H1 (cell line): ENCODE measurements at regions not wholly inside any gene's neighbourhood (a gene's known extent, or its start where the extent isn't known, plus 50 kb on each side); places are given as distances from the start of the nearest gene placed in this dataset.

Experiments used
- CTCF ChIA-PET: fragments of 300-600 bp; sonication (Branson Sonifier 250); formaldehyde crosslinking; loops from one replicate; lab custom pipeline; 2021; ENCODE audit not compliant: partially characterized antibody; lab: Charles Lee
- POLR2A ChIA-PET: fragments of 300-600 bp; sonication (Branson Sonifier 250); formaldehyde crosslinking; loops from one replicate; lab custom pipeline; 2021; ENCODE audit warnings: inconsistent platforms; ENCODE audit not compliant: partially characterized antibody; lab: Charles Lee
- DNase-seq, 2 experiments: peaks; one replicate each; pipeline versions ENCODE4 v3.0.0 to v3.0.0-alpha.2; 2010 to 2022; ENCODE audit warnings: low spot score in 2 of 2, low read depth in 1 of 2, mixed read lengths in 1 of 2
- FAIRE-seq: peaks from 2 replicates; lab custom pipeline; 2011; peaks lifted over from hg19 to GRCh38; lab: Jason Lieb, UNC
- H2AFZ ChIP-seq: 2 replicates; pipeline ENCODE4 v1.8.1; 2012; ENCODE audit warnings: low read length, inconsistent platforms
- H2AK5ac ChIP-seq: 2 replicates; pipeline ENCODE4 v1.6.1; 2013; ENCODE audit warnings: low read depth, low read length
- H2BK120ac ChIP-seq: replicated peaks from 2 replicates; pipeline ENCODE3; 2013; ENCODE audit warnings: low read depth, low read length, inconsistent platforms
- H2BK12ac ChIP-seq: 2 replicates; pipeline ENCODE4 v1.6.1; 2013; ENCODE audit warnings: low read depth, low read length
- H2BK15ac ChIP-seq: 2 replicates; pipeline ENCODE4 v1.6.1; 2013; ENCODE audit warnings: low read length
- H2BK20ac ChIP-seq: 2 replicates; pipeline ENCODE4 v1.6.1; 2013; ENCODE audit warnings: low read length
- H2BK5ac ChIP-seq: 2 replicates; pipeline ENCODE4 v1.6.1; 2013; ENCODE audit warnings: low read depth, low read length
- H3K14ac ChIP-seq: 2 replicates; pipeline ENCODE4 v1.6.1; 2013; ENCODE audit warnings: inconsistent platforms; ENCODE audit not compliant: insufficient read length
- H3K18ac ChIP-seq: 2 replicates; pipeline ENCODE4 v1.6.1; 2013; ENCODE audit warnings: low read length; ENCODE audit errors: extremely low read depth
- H3K23ac ChIP-seq: 2 replicates; pipeline ENCODE4 v1.6.1; 2013; ENCODE audit warnings: inconsistent platforms; ENCODE audit not compliant: insufficient read length
- H3K23me2 ChIP-seq: 2 replicates; pipeline ENCODE4 v1.6.1; 2013; ENCODE audit warnings: low read depth, low read length
- H3K27ac ChIP-seq: 2 replicates; pipeline ENCODE4 v1.6.1; 2011; ENCODE audit warnings: low read depth, low read length, inconsistent platforms
- H3K27me3 ChIP-seq, 4 experiments: replicated peaks in 1 of 4; 1 replicate in 1 of 4; 2 replicates in 3 of 4; pipeline versions ENCODE4 v1.6.1 to v1.8.1; 2011 to 2013; ENCODE audit warnings: low read length in 3 of 4, mild to moderate bottlenecking in 3 of 4, inconsistent platforms in 2 of 4, mixed read lengths in 2 of 4, moderate library complexity in 1 of 4; ENCODE audit not compliant: control insufficient read depth in 3 of 4, insufficient read depth in 3 of 4; ENCODE audit errors: extremely low read depth in 1 of 4
- H3K36me3 ChIP-seq, 4 experiments: 2 replicates each; pipeline versions ENCODE4 v1.6.1 to v1.8.1; 2011 to 2013; ENCODE audit warnings: mild to moderate bottlenecking in 4 of 4, low read length in 3 of 4, moderate library complexity in 2 of 4, control low read depth in 1 of 4, inconsistent platforms in 1 of 4; ENCODE audit not compliant: insufficient read depth in 4 of 4, control insufficient read depth in 2 of 4
- H3K4ac ChIP-seq: replicated peaks from 2 replicates; pipeline ENCODE3; 2013; ENCODE audit warnings: low read length, low read depth, mixed read lengths, inconsistent platforms; ENCODE audit not compliant: insufficient read length
- H3K4me1 ChIP-seq, 4 experiments: replicated peaks in 1 of 4; 1 replicate in 1 of 4; 2 replicates in 3 of 4; pipeline versions ENCODE4 v1.6.1 to v1.8.1; 2011 to 2013; ENCODE audit warnings: low read length in 3 of 4, inconsistent platforms in 2 of 4, mixed read lengths in 1 of 4; ENCODE audit not compliant: insufficient read depth in 4 of 4, control insufficient read depth in 3 of 4
- H3K4me2 ChIP-seq, 2 experiments: 2 replicates each; pipeline versions ENCODE4 v1.6.1 to v1.8.1; 2011 to 2013; ENCODE audit warnings: low read depth in 2 of 2, low read length in 2 of 2, control low read depth in 1 of 2, inconsistent platforms in 1 of 2, mild to moderate bottlenecking in 1 of 2; ENCODE audit not compliant: insufficient read depth in 1 of 2
- H3K4me3 ChIP-seq, 4 experiments: fragments of 200-600, 300-600 bp in 1 of 4; sonication (generic), shearing (Covaris generic), sonication (Bioruptor Twin) in 1 of 4; 2 replicates each; pipeline versions ENCODE4 v1.5.1 to v1.8.1; 2011 to 2016; ENCODE audit warnings: low read length in 4 of 4, low read depth in 3 of 4, control low read depth in 2 of 4, inconsistent platforms in 2 of 4, mild to moderate bottlenecking in 2 of 4, mixed read lengths in 1 of 4, moderate library complexity in 1 of 4; ENCODE audit not compliant: insufficient read depth in 2 of 4; ENCODE audit errors: extremely low read depth in 1 of 4
- H3K56ac ChIP-seq: replicated peaks from 2 replicates; pipeline ENCODE3; 2013; ENCODE audit warnings: low read depth, mild to moderate bottlenecking, mixed read lengths, low read length, inconsistent platforms; ENCODE audit not compliant: insufficient read length
- H3K79me1 ChIP-seq: 2 replicates; pipeline ENCODE4 v1.6.1; 2013; ENCODE audit warnings: low read depth, low read length, control low read depth
- H3K79me2 ChIP-seq, 2 experiments: 2 replicates each; pipeline versions ENCODE4 v1.6.1 to v1.8.1; 2012 to 2013; ENCODE audit warnings: low read length in 2 of 2, mild to moderate bottlenecking in 2 of 2, inconsistent platforms in 1 of 2; ENCODE audit not compliant: insufficient read depth in 2 of 2, control insufficient read depth in 1 of 2
- H3K9ac ChIP-seq, 4 experiments: replicated peaks in 1 of 4; 1 replicate in 1 of 4; 2 replicates in 3 of 4; pipeline versions ENCODE4 v1.6.1 to v1.8.1; 2011 to 2013; ENCODE audit warnings: low read depth in 3 of 4, low read length in 3 of 4, control low read depth in 2 of 4, mild to moderate bottlenecking in 2 of 4, moderate library complexity in 2 of 4, inconsistent platforms in 1 of 4; ENCODE audit errors: extremely low read depth in 1 of 4
- H3K9me3 ChIP-seq, 2 experiments: 2 replicates each; pipeline versions ENCODE4 v1.6.1 to v1.8.1; 2012 to 2013; ENCODE audit warnings: mild to moderate bottlenecking in 2 of 2, moderate library complexity in 2 of 2, control low read depth in 1 of 2, inconsistent platforms in 1 of 2, low read depth in 1 of 2, low read length in 1 of 2, mixed read lengths in 1 of 2; ENCODE audit not compliant: insufficient read depth in 2 of 2
- H4K20me1 ChIP-seq, 2 experiments: replicated peaks in 1 of 2; 2 replicates each; pipeline versions ENCODE3 to v1.8.1; 2011 to 2013; ENCODE audit warnings: inconsistent platforms in 2 of 2, low read length in 2 of 2, mild to moderate bottlenecking in 1 of 2; ENCODE audit not compliant: insufficient read depth in 2 of 2, control insufficient read depth in 1 of 2
- H4K5ac ChIP-seq: 2 replicates; pipeline ENCODE4 v1.6.1; 2013; ENCODE audit warnings: low read length, low read depth, mixed read lengths, inconsistent platforms; ENCODE audit not compliant: insufficient read length
- H4K8ac ChIP-seq: 2 replicates; pipeline ENCODE4 v1.8.0; 2013; ENCODE audit warnings: mild to moderate bottlenecking, moderate library complexity, low read length, inconsistent platforms; ENCODE audit not compliant: insufficient read depth; ENCODE audit errors: extremely low read depth
- H4K91ac ChIP-seq: replicated peaks from 2 replicates; pipeline ENCODE3; 2013; ENCODE audit warnings: low read length, mixed read lengths, inconsistent platforms; ENCODE audit not compliant: insufficient read length
- BCL11A ChIP-seq, 2 experiments: IDR thresholded peaks; one replicate each; pipeline ENCODE4 v1.6.1; 2011; ENCODE audit warnings: low read depth in 2 of 2, low read length in 2 of 2, mild to moderate bottlenecking in 2 of 2
- NRF1 ChIP-seq: IDR thresholded peaks from 2 replicates; pipeline ENCODE4 v1.6.1; 2011; ENCODE audit warnings: mild to moderate bottlenecking, low read depth, low read length, improper control_type of control experiment
- SP2 ChIP-seq: IDR thresholded peaks from 2 replicates; pipeline ENCODE4 v1.6.1; 2012; ENCODE audit warnings: mild to moderate bottlenecking, low read length, inconsistent platforms
- WGBS, 2 experiments: shearing (Covaris generic) in 1 of 2; methylation state at CpG; one replicate each; pipeline versions ENCODE4 v1.1.6 to v1.1.7; 2013 to 2015; ENCODE audit warnings: low lambda C conversion rate in 2 of 2, mixed read lengths in 2 of 2, inconsistent platforms in 1 of 2, low coverage in 1 of 2, missing lambda C conversion rate in 1 of 2; ENCODE audit not compliant: insufficient replicate concordance in 2 of 2, insufficient coverage in 1 of 2, insufficient read length in 1 of 2; ENCODE audit errors: extremely low coverage in 1 of 2, missing lambda C conversion rate in 1 of 2; 5-methylcytosine and 5-hydroxymethylcytosine counted together

DNA sequence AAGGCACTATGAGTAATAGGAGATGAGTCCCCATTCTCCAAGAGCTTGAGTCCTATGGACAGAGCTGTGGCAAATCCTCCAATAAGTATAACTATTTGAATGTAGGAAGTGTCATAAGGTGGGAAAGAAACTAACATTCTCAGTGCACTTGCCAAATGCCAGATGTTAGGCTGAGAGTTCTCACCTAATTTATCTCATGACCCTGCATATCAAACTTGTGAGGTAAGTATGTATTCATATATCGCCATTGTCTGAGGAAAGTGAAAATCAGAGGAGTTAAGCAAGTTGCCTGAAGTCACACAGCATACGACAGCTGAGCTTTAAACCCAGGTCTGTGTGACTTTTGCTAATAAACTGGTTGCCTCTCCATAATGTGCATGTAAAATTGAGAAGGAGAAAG is 169.5 kb downstream of the TTC32 start:
- DNase-seq = no peak
- no peak overlapping the region for H2AFZ ChIP-seq
- CTCF ChIA-PET = interaction anchor here (1.9 to 5.4 kb wide), 3 partner anchors 14 to 382 kb away, joined by 5 to 24 read pairs (median 6); no protein-coding TSS in a partner anchor

More for the DNA sequence above, 169.5 kb downstream of the TTC32 start:
- Histone ChIP-seq H3K4ac (no peak overlapping the region), H2BK12ac (no peak overlapping the region), H3K18ac (no peak overlapping the region), H3K4me2 (no peak overlapping the region), H3K9ac (no peak overlapping the region), H3K27ac (no peak overlapping the region), H4K20me1 (no peaks in the 10 kb centered on the region), H2BK120ac (no peak overlapping the region), H2BK5ac (no peak overlapping the region), H2BK20ac (no peak overlapping the region), H3K56ac (no peak overlapping the region), H3K79me2 (no peaks in the 10 kb centered on the region), H3K36me3 (no peaks in the 10 kb centered on the region), H4K8ac (no peak overlapping the region), H3K9me3 (no peaks in the 10 kb centered on the region), H3K79me1 (no peaks in the 10 kb centered on the region), H4K5ac (no peak overlapping the region), H4K91ac (no peak overlapping the region), H3K4me3 (no peak overlapping the region), H2AK5ac (no peak overlapping the region), H2BK15ac (no peak overlapping the region), H3K23ac (no peak overlapping the region), H3K23me2 (no peaks in the 10 kb centered on the region), H3K27me3 (no peaks in the 10 kb centered on the region), H3K4me1 (no peaks in the 10 kb centered on the region), H3K14ac (no peak overlapping the region)
- 86% methylated on average over 2 of the region's 2 CpGs; no CpG with 5 or more reads in 1 of the 2 experiments for WGBS, 2 experiments
- no peak for FAIRE-seq
- POLR2A ChIA-PET = no interaction called here
- TF ChIP-seq SP2 (no peak), BCL11A (IDR thresholded peaks at IDR 0.05; ENCODE audit: low read depth in 2 of 2, low read length in 2 of 2) (no peak), NRF1 (no peak)
